GM19238 (cell line): ENCODE measurements at regions not wholly inside any gene's neighbourhood (a gene's known extent, or its start where the extent isn't known, plus 50 kb on each side); places are given as distances from the start of the nearest gene placed in this dataset.

Experiments used
- DNase-seq: peaks from one replicate; pipeline ENCODE4 v3.0.0; 2011; ENCODE audit warnings: low spot score; ENCODE audit not compliant: insufficient read length

DNA sequence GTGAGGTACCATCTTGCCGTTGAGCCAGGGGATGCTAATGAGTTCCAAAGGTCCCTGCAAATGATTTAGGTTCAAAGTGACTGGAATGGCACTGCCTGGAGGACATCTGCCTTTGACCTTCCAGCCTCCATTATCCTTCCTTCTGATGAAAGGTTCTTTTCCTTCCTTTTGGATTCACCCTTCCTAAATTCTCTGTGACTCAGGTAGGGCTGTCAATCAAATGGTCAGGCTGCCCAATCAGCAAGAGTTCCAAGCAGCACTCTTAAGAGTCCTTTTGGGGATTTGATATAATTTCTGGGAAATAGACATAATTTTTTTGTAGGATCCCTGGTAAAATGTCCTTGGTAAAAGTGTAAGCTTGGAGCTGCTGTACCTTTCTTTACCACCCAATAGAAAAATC lies 58.8 kb upstream of the LMO4 start:
- DNase-seq = no peak

DNA sequence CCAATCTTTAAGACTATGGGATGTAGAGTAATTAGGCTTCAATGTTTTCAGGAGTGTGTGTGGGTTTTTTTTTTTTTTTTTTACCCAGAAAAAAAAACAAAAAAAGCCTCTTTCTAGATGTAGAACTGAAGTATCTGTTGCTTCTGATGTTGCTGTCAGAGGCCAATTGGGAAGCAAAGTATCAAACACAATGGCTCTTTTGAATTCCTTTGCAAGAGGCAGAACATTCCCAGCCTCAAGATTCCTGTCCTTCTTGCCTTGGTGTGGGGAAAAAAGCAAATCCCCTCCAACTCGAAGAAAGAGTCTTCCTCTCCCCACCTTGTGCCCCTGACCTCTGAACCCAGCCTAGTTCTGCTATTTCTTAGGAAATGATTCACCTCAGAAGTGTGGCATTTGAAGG lies 55.4 kb upstream of the LMO4 start:
- no peak for DNase-seq

DNA sequence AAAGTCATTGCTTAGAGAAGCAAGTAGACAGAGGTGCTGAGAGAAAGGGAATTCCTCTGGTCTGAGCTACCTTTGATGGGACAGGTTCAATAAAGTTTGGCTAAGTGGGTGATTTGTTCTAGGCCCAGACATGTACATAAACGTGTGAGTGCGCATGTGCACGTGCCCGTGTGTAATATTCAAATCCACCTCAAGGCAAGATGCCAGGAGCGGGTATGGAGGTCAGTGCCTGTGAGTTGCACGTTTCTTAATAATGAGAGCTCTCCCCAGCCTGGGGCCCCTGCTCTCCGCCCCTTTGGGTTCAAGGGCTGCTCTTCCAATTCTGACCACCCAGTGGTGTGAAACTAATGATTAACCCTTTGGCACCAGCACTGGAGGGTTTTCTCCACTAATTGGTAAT lies 53.8 kb upstream of the LMO4 start:
- DNase-seq = no peak

DNA sequence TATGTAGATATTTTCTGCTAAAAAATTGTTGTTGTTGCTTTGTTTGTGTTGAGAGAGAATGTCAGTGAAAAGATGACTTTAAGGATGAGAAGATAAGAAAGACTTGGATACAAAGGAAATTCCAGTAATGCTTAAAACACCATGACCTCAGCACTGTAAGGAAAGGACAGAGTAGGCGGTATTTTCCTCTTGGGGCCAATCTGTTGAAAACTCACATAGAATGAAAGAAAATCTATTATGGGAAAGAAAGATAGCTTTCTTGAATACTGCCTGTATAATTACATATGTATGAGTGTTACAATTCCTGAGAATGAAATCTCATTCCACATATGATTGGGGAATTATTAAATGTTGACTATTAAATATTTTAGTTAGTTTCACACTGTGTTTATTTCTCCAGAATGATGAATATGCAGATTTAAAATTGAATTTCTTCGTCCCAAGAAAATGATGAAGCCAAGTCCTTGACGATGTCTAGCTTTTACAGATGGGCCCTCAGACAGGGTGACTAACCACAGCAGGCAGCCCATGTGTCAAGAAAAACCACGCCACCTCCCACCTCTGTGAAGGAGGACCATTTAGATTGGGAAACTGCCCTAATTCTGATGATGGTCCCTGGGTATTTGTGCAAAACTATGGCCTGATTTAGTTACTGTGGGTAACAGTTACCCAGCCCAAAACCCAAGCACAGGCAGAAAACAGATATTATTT lies 49.7 kb upstream of the LMO4 start:
- no peak for DNase-seq
